CD14-positive monocyte (primary cell): ENCODE measurements at regions not wholly inside any gene's neighbourhood (a gene's known extent, or its start where the extent isn't known, plus 50 kb on each side); places are given as distances from the start of the nearest gene placed in this dataset.

Source experiments
- DNase-seq, 3 donors: peaks; one replicate each; pipeline ENCODE4 v3.0.0-alpha.2; 2011 to 2022
- H2AFZ ChIP-seq: 2 replicates; pipeline ENCODE4 v1.6.0; 2012; ENCODE audit warnings: mild to moderate bottlenecking, low read depth, low read length, inconsistent platforms; ENCODE audit not compliant: insufficient read depth, poor library complexity, severe bottlenecking
- H3K27ac ChIP-seq, 2 donors: 1 replicate in 1 of 2; 2 replicates in 1 of 2; pipeline ENCODE4 v1.5.1; 2012 to 2013; ENCODE audit warnings: low read length in 2 of 2, control low read depth in 1 of 2, inconsistent platforms in 1 of 2, low read depth in 1 of 2, mild to moderate bottlenecking in 1 of 2
- H3K27me3 ChIP-seq, 2 donors: one replicate each; pipeline versions ENCODE4 v1.6.0 to v1.6.1; 2011 to 2013; ENCODE audit warnings: low read length in 2 of 2; ENCODE audit not compliant: control insufficient read depth in 2 of 2, insufficient read depth in 2 of 2
- H3K36me3 ChIP-seq, 2 donors: replicated peaks in 1 of 2; 1 replicate in 1 of 2; 2 replicates in 1 of 2; pipeline versions ENCODE4 v1.5.1 to v1.6.1; 2012 to 2013; ENCODE audit warnings: low read length in 2 of 2, control low read depth in 1 of 2, inconsistent platforms in 1 of 2, mild to moderate bottlenecking in 1 of 2; ENCODE audit not compliant: insufficient read depth in 2 of 2, control insufficient read depth in 1 of 2
- H3K4me1 ChIP-seq, 2 donors: 1 replicate in 1 of 2; 2 replicates in 1 of 2; pipeline versions ENCODE4 v1.5.1 to v1.6.1; 2012 to 2013; ENCODE audit warnings: low read length in 2 of 2, control low read depth in 1 of 2, inconsistent platforms in 1 of 2, mild to moderate bottlenecking in 1 of 2, moderate library complexity in 1 of 2; ENCODE audit not compliant: insufficient read depth in 2 of 2, control insufficient read depth in 1 of 2
- H3K4me2 ChIP-seq: replicated peaks from 2 replicates; pipeline ENCODE3; 2012; ENCODE audit warnings: low read length, moderate library complexity, mild to moderate bottlenecking; ENCODE audit not compliant: poor library complexity, severe bottlenecking; ENCODE audit errors: extremely low read depth
- H3K4me3 ChIP-seq, 3 experiments: fragments of 200-600 bp in 1 of 3; sonication (generic) in 1 of 3; replicated peaks in 1 of 3; 1 replicate in 2 of 3; 2 replicates in 1 of 3; pipeline ENCODE4 v1.5.1; 2011 to 2013; ENCODE audit warnings: low read length in 3 of 3, mild to moderate bottlenecking in 3 of 3, control low read depth in 2 of 3, low read depth in 2 of 3, inconsistent platforms in 1 of 3, moderate library complexity in 1 of 3
- H3K79me2 ChIP-seq: 2 replicates; pipeline ENCODE4 v1.6.0; 2012; ENCODE audit warnings: mild to moderate bottlenecking, control low read depth, inconsistent platforms, low read length, moderate library complexity; ENCODE audit not compliant: insufficient read depth
- H3K9ac ChIP-seq: 2 replicates; pipeline ENCODE4 v1.6.0; 2017; ENCODE audit warnings: low read length, mild to moderate bottlenecking; ENCODE audit not compliant: insufficient read depth, poor library complexity, severe bottlenecking
- H3K9me3 ChIP-seq, 2 donors: replicated peaks in 1 of 2; 1 replicate in 1 of 2; 2 replicates in 1 of 2; pipeline versions ENCODE4 v1.5.1 to v1.6.1; 2012 to 2013; ENCODE audit warnings: low read length in 2 of 2, control low read depth in 1 of 2; ENCODE audit not compliant: control insufficient read depth in 1 of 2, insufficient read depth in 1 of 2
- H4K20me1 ChIP-seq: 2 replicates; pipeline ENCODE4 v1.6.0; 2012; ENCODE audit warnings: mild to moderate bottlenecking, low read length, control low read depth, moderate library complexity; ENCODE audit not compliant: insufficient read depth
- H3K27ac Mint-ChIP-seq, 7 donors: one replicate each; pipeline ENCODE4 v1.8.0; 2020; ENCODE audit warnings: mild to moderate bottlenecking in 7 of 7, mixed read lengths in 7 of 7, moderate library complexity in 6 of 7, inconsistent platforms in 2 of 7
- H3K27me3 Mint-ChIP-seq, 3 donors: one replicate each; pipeline ENCODE4 v1.8.0; 2021 to 2022; ENCODE audit warnings: low read depth in 3 of 3, mild to moderate bottlenecking in 3 of 3, mixed read lengths in 3 of 3, moderate library complexity in 3 of 3, inconsistent platforms in 1 of 3
- H3K36me3 Mint-ChIP-seq, 2 donors: one replicate each; pipeline ENCODE4 v1.8.0; 2020; ENCODE audit warnings: mixed read lengths in 2 of 2, inconsistent platforms in 1 of 2, mild to moderate bottlenecking in 1 of 2
- H3K4me1 Mint-ChIP-seq: one replicate; pipeline ENCODE4 v1.8.0; 2020; ENCODE audit warnings: mild to moderate bottlenecking, mixed read lengths
- H3K4me3 Mint-ChIP-seq, 2 donors: one replicate each; pipeline ENCODE4 v1.8.0; 2020; ENCODE audit warnings: mild to moderate bottlenecking in 2 of 2, mixed read lengths in 2 of 2, moderate library complexity in 1 of 2
- H3K9me3 Mint-ChIP-seq, 7 donors: one replicate each; pipeline ENCODE4 v1.8.0; 2020 to 2022; ENCODE audit warnings: mixed read lengths in 7 of 7, mild to moderate bottlenecking in 6 of 7, moderate library complexity in 6 of 7, inconsistent platforms in 2 of 7
- CTCF ChIP-seq: fragments of 200-600 bp; IDR thresholded peaks from one replicate; pipeline ENCODE4 v1.8.0; 2022; ENCODE audit warnings: antibody characterized with exemption, mild to moderate bottlenecking
- WGBS: methylation state at CpG from one replicate; pipeline ENCODE4 v1.1.5; 2013; ENCODE audit warnings: missing lambda C conversion rate; ENCODE audit not compliant: insufficient coverage; 5-methylcytosine and 5-hydroxymethylcytosine counted together
- intact Hi-C, 2 donors: fragments of 100-400 bp; cut with micrococcal nuclease; formaldehyde crosslinking; loops; one replicate each; pipeline versions ENCODE4 v1.15.0 to v1.15.1; 2023

DNA sequence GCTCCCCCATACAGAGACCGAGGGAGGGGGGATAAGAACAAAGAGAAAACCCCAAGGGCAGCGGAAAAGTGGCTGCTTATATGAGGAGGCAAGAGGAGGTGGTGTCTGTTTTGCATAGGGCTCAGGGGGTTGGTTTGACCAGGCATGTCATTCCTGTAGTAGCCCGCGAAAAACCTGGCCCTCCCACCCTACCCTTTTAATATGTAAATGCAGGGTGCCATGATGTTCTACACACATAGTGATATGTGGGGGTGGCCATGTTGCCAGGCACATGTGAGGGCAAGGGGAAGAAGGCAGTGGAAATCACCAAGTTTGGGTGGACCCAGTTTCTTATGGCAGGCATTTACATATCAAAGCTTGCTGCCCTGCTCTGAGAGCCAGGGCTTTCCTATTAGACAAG is 203.5 kb upstream of the UBL3 start:
- Histone ChIP-seq H3K36me3 (no peaks in the 10 kb centered on the region), H3K4me2 (no peak overlapping the region), H3K4me1 (no peaks in the 10 kb centered on the region), H3K9me3 (no peaks in the 10 kb centered on the region), H3K4me3 (no peak overlapping the region), H2AFZ (no peak overlapping the region), H3K27me3 (no peaks in the 10 kb centered on the region), H3K9ac (no peak overlapping the region), H4K20me1 (no peaks in the 10 kb centered on the region), H3K79me2 (no peaks in the 10 kb centered on the region), H3K27ac (no peak overlapping the region)
- Mint-ChIP-seq H3K9me3 (peaks cover 0 to 10% (median 2%) of the 10 kb centered on the region in 7 donors), H3K27me3 (peaks cover 0 to 4% (median 0%) of the 10 kb centered on the region in 3 donors), H3K4me3 (no peak overlapping the region), H3K4me1 (peaks cover 7% of the 10 kb centered on the region), H3K36me3 (no peaks in the 10 kb centered on the region), H3K27ac (no peak overlapping the region)
- DNase-seq: no peak
- no CpG with 5 or more reads among the region's 4 CpGs for WGBS
- intact Hi-C loops: no loop called here
- no peak for TF ChIP-seq CTCF

DNA sequence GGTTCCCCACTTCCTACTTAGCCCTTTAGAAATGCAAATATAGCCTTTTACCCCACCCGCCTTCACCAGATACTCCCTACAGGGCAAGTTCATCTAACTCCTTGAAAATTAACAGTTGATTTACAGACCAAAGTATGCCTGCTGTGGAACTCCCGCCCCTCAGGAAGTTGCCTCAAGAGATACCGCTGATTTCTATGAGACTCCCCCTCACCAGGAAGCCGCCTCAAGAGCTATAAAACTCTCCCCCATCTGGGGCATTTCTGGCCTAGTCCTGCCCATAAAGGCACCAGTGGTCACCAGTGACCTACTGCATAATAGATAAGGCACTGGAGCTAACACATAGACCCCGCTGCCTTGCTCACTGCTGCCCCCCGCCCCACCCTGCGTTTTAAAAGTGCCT is 201.7 kb upstream of the UBL3 start:
- Mint-ChIP-seq H3K27me3 (peaks cover 0 to 4% (median 0%) of the 10 kb centered on the region in 3 donors), H3K9me3 (peaks cover 0 to 9% (median 2%) of the 10 kb centered on the region in 7 donors), H3K4me3 (no peak overlapping the region), H3K4me1 (peaks cover 7% of the 10 kb centered on the region), H3K36me3 (no peaks in the 10 kb centered on the region), H3K27ac (no peak overlapping the region)
- Histone ChIP-seq H3K4me3 (no peak overlapping the region), H3K9me3 (no peaks in the 10 kb centered on the region), H4K20me1 (no peaks in the 10 kb centered on the region), H3K4me2 (no peak overlapping the region), H3K27ac (no peak overlapping the region), H3K27me3 (no peaks in the 10 kb centered on the region), H3K36me3 (no peaks in the 10 kb centered on the region), H2AFZ (no peak overlapping the region), H3K4me1 (no peaks in the 10 kb centered on the region), H3K79me2 (no peaks in the 10 kb centered on the region), H3K9ac (no peak overlapping the region)
- 24% methylated on average over 7 of the region's 7 CpGs for WGBS
- DNase-seq: no peak
- no peak for TF ChIP-seq CTCF
- intact Hi-C loops: no loop called here
